ENCODE measurements at regions not wholly inside any gene's neighbourhood (a gene's known extent, or its start where the extent isn't known, plus 50 kb on each side); places are given as distances from the start of the nearest gene placed in this dataset.

DNA sequence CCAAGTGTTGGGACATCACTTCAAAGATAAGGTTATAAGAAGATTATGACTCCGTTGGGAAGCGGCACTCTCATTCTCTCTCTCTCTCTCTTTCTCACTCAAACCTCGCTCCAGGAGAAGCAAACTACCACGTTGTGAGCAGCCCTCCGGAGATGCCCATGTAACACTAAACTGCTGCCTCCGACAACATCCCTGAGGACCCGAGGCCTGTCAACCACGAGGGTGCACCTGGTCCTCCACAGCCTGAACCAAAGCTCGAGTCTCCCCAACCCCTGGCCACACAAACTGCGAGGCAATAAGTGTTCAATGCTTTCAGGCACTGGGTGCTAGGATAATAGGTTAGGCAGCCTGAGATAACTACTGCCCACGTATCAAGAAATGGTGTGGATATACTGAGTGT, 654.5 kb upstream of the ID2 start:
- no peak for DNase-seq

DNA sequence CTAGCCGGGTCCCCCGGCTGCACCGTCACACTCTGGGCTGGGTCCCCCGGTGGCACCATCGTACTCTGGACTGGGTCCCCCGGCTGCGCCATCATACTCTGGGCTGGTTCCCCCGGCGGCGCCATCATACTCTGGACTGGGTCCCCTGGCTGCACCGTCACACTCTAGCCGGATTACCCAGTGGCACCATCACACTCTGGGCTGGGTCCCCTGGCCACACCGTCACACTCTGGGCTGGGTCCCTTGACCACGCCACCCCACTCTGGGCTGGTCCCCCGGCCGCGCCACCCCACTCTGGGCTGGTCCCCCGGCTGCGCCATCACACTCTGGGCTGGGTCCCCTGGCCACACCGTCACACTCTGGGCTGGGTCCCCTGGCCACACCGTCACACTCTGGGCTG, 653.8 kb upstream of the ID2 start:
- no peak for DNase-seq

DNA sequence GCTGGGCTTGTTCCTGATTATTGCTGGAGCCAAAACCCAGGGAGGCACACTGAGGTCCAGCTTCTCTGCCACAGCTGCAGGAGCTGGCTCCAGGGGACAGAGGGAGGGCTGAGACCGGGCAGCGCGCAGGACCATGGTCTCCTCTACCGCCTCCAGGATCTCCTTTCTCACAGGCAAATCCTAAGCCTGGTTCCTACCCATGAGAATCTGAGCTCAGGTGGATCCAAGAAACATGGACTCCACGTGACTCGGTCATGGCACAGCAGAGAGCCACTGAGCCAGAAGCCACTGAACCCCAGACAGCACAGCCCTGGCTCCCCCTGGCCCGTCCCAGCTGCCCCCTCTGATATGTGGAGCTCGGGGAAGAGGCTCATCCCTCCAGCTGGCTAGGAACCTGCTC, 653.4 kb upstream of the ID2 start:
- DNase-seq: no peak

DNA sequence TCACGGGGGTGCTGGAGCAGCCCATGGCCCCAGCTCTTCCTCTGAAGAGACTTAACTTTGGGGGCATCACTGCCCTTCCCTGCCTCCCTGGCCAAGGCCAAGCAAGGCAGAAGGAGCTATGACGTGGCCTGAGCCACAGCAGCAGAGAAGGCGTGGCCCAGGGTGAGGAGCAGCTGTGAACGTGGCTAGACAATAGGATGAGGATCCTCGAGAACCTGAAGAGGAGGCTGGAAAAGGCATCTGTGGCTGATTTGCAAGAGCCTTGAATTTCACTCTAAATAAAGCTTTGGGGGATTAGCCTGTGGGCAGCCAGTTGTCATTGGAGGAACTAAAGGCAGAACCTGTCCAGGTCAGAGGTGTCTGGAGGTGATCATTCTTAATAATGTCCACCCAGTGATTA, 652.9 kb upstream of the ID2 start:
- no peak for DNase-seq

DNA sequence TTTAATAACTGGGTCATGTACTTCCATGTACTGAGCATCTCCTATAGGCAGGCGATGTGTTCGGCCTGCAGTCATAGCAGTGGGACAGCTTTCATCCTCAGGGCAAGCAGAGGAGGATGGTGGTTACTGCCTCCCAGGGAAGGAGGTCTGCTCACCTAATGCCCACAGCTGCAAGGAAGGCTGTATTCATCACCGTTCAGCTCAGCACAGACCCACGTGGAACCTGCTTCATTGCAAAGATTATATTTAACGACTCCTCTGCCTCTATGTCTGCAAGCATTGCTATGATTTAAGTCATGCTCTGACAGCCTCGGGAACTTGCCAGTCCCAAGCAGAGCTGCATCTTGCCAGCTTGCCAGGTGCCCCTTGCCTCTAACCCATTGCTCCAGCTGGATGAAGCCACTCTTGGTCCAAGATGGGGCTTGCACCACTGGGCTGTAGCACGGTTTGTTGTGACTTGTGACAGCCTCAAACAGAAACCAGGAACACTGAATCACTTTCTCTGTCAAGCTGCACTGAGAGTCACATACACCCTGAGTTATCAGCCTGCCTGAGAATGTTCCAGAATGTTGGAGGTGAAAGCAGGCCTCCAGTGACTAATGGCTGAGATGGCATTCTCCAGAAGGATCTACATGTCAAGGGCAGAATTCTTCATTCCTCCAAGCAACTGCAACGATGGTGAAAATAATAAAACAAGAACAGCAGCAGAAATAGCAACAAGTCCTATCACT, 651.1 kb upstream of the ID2 start:
- no peak for DNase-seq

- no peak for DNase-seq
Observed at GRCh38 chr2:8031370-8031769, 650.5 kb upstream of the ID2 start.

DNA sequence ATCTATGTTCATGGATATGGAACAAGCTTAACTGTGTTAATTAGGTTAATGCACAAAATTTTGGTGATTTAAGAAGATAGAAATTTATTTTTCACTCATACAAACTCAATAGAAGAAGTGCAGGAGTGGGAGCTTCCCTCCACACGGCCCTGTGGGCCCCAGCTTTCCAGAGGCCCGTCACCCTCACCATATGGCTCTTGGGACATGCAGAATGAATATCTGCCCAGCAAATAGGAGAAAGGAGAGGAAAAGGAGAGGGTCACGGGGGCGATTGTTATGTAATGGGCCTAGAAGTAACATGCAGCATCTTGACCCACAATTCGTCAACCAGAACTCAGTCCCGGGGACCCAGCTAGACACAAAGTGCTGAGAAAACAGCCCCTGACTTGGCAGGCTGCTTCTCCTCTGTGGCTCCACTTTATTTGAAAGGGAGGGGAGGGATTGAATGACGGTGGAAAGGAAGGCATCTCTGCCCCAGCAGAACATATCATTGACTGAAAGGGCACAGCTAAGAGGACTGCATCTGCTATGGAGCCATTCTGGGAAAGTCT, 648.2 kb upstream of the ID2 start:
- no peak for DNase-seq

DNA sequence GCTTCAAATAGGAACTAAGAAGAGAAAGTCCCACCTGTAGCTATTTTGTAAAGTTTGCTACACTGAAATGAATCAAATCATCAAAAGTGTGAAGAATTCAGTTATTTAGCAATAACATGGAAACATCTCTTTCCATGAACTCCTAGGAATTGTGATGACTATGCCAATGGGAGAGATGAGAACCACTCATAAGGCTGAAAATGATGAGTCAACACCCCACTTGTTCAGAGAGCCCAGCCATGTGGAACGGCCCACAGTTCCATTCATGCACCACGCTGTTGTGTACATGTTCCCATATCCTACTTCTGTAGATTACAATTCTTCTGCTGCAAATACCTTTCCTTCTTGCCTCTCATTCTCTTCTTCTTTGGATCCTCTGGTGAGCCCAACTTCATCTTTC, 645.5 kb upstream of the ID2 start:
- no peak for DNase-seq

DNA sequence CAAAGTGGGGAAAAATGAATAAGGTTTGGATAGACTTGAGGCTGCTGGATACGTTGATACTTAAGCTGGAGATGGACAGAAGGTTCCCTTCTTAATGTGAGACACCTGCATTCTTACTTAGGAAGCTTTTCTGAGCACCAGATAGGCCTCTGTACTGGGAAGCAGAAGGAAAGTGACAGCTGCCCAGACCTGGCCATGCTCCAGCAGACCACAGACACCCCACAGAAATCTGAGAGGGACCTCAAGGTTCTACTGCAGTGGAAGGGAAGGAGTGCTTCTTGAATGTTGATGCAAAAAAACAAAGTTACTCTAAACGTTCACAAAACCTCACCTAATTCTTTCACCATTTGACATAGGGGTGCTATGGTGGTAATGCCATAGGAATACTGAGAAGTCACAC, 642.1 kb upstream of the ID2 start:
- no peak for DNase-seq

DNA sequence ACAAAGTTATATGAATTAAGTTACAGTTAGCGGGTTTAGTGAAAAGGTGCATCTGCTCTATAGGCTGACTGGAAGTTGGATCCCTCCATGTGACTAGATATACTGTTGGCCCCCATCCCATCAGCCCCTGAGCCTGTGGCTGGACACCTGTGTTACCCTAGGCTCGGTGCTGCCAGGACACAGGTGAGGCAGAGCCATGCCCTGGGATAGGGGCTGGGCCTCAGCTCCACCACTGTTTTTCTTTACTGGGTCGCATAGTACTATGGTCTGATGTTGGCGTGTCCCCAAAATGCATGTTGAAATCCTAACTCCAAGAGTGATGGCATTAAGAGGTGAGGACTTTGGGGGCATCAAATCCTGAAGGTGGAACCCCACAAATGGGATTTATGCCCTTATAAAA, 638.6 kb upstream of the ID2 start:
- no peak for DNase-seq

- DNase-seq: no peak
Observed at GRCh38 chr2:8044046-8044594, 637.7 kb upstream of the ID2 start.

- no peak for DNase-seq
Observed at GRCh38 chr2:8045081-8045614, 636.7 kb upstream of the ID2 start.

DNA sequence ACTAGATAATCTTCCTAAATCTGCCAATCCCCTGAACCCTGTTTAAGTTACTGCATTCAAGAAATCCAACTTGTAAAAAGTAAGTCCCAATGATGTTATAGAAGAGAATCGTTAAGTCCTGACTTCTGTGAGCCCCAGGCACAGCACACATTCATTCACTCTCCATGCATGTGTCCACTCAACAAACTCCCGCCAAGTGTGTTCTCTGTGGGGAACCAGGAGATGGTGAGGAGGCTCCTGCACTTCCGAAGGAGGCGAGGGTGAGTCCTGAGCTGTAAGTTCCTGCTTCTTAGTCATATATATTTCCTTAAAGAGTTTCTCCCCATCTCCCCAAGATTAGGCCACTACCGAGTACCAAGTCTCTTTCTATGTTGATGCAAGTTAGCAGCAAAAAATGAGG, 635.0 kb upstream of the ID2 start:
- DNase-seq: no peak

- DNase-seq: peak; percentile 85
Observed at GRCh38 chr2:8049176-8049575, 632.7 kb upstream of the ID2 start.

DNA sequence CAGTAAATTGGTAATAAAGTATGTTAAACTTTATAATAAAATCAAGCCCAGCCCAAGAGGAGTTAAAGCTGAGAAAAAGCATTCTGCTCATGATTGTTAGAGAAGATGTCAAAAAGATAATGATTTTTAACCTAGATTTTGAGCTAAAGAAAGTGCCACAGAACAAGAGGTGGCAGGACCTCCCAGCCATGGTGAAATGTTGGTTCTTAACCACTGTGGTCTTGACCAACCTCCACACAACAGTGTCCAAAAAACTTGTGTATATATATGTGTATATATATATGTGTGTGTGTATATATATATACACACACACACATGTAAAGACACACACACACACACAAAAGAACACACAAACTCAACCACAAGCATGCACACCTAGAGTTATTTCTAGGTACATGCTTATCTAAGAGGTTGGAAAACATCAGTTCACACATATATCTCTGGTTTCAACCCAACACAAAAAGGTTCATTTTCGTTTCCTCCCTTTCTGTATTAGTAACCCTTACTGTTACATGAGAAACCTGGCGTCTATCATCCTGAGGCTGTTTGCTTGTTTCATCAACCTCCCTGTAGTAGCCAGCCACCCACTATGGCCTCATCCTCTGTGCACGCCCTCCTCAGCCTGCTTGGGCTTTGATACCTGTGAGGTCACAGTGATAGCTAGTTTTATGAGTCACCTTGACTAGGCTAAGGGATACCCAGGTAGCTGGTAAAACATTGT, 631.8 kb upstream of the ID2 start:
- no peak for DNase-seq

GRCh38 chr2:8053216-8053615, 628.6 kb upstream of the ID2 start:
- no peak for DNase-seq

DNA sequence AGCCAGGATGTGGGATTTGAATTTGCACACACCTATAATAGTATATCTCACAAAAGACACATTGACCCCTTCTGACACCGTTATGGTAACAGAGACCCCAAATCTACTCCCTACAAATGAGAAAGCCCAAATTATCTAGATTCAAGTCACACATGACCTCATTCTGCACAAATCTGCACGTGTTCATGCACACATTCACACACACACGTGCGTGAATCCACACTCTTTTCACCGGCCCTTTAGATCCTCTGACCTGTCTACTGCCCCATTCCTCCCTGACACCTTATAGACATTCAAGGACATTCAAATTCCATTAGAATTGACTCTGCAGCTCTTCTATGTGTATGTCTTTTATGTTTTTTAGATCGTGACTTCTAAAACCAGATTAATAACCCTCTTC, 627.8 kb upstream of the ID2 start:
- DNase-seq: no peak

- DNase-seq: no peak
Observed at GRCh38 chr2:8058652-8059051, 623.2 kb upstream of the ID2 start.

- no peak for DNase-seq
Observed at GRCh38 chr2:8059255-8059654, 622.6 kb upstream of the ID2 start.

GRCh38 chr2:8059794-8060193, 622.1 kb upstream of the ID2 start:
- no peak for DNase-seq

- DNase-seq: no peak
Observed at GRCh38 chr2:8061219-8061618, 620.6 kb upstream of the ID2 start.

- DNase-seq: no peak
Observed at GRCh38 chr2:8064603-8065002, 617.3 kb upstream of the ID2 start.

- no peak for DNase-seq
Observed at GRCh38 chr2:8065191-8065590, 616.7 kb upstream of the ID2 start.

DNA sequence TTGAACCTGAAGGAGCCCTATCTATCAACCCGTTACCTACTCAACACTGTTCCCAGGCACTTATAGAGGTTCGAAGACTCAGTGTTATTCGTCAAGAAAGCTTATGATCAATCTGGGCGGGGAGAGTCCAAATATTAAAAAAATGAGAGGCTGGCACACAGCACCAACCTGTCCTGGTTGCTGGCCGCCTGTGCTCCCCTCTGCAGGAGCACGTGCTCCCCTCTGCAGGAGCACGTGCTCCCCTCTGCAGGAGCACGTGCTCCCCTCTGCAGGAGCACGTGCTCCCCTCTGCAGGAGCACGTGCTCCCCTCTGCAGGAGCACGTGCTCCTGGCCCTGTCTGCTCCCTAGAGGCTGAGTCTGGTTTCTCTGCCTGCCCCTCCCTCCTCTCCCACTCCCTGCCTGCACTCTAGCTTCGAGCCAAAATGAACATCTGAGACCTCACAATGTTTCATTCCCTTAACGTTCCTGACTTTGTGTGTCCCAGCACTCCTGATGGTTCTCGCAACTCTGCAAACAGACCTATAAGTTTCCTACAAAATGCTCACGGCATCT, 614.0 kb upstream of the ID2 start:
- DNase-seq: no peak

Measured in right hindlimb (tissue), 1 donor.